Stimulated activated CD4-positive, alpha-beta T cell treated with anti-CD3 and anti-CD28 coated beads, Interleukin-1b, Interleukin-23, amount 100 ng/mL, for 4 hours (primary cell): ENCODE measurements at regions not wholly inside any gene's neighbourhood (a gene's known extent, or its start where the extent isn't known, plus 50 kb on each side); places are given as distances from the start of the nearest gene placed in this dataset.
"Not testable (repeated sequence)": the region's sequence is repeated elsewhere in the genome, so short reads cannot be mapped to it uniquely, and the experiment has no call there.

ENCODE experiments used
- DNase-seq, 2 donors: peaks; one replicate each; pipeline ENCODE4 v3.0.0-alpha.2; 2020; ENCODE audit warnings: low read depth in 2 of 2

DNA sequence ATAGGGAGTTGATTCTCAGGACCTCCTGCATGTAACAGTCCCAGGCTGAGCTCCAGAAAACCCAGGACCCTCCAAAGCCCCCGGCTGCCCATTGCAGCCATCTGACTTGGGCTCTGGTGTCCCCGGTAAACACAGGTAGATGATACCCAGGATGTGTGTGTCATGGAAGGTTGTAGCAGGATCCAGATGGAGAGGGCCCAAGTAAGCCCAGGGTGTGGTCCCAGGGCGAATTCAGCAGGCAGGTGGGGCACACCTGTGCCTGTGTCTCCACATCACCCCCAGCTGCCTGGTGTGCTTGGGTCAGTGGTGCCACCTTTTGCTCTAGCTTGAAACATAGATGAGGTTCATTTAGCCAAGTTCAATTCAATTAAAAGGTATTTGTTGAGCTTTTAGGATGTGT, 524.1 kb downstream of the GLRX3 start:
- no peak for DNase-seq

DNA sequence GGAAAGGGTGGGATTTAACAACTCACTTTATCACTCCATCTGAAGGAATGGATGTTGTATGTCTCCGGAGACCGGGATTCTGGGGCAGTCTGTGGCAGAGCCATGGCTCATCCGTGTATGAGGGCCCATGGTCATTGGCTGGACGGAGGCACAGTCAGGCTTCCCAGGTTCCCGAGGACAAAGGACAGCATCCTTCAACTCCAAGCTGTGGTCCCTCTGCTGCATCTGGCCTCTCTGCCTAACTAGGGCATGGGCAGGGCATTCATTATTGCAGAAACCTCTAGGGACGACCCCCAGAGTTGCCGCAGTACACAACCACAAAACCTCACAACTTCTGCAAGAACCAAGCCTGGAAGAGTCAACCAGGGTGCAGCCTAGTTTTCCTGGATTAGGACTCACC, 525.2 kb downstream of the GLRX3 start:
- DNase-seq, result no peak

DNA sequence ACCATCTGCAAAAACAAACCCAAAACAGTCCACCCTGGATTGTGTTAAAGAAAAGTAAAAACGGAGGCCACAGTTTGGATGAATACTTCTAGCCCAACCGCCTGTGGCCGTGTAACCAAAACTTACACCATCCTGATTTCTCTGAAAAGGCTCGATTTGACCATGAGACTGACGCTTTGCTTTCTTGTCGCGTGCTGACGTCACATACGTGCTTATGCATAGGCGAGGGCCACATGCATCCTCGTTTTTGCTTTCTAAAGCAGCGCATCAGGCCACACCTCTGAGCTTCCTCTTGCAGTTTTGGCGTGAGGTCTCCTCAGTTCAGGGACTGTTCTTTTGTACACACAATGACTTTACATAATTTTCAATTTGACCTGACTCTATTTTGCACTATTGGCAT, 526.6 kb downstream of the GLRX3 start:
- no peak for DNase-seq

DNA sequence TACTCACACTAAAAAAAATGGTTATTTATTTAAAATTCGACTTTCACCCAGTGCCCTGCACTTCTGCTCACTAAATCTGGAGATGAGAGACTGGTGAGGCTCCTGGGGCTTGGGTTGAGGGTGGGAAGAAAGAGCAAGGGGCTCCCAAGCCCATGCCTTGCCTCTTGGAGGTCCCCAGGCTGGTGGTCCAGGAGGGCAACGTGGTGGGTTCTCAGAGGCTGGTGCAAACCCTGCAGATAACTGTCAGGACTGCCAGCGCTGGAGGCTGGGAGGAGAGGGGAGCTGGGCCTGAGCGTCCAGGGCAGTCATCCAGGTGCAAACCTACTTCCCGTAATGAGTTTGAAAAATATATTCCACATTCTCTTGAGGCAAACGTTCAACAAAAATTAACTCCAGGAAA, 528.3 kb downstream of the GLRX3 start:
- no peak for DNase-seq

DNA sequence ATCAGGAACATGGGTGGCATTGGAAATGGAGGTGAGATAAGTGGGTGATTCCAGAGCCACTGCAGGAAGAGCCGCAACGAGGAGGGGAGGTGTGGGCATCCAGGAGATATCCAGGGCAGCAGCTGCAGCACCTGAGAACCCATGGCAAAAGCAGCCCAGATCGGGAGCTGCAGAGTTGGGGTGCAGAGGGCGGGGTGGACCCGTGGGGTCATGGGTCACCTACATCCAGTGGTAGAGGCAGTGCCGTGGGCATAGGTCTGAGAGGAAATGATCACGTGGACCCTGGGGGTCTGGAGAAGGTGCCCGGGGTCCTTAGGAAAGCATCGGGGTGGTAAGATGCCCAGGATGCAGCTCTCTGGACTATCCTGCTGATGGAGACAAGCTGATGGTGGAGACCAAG, 530.0 kb downstream of the GLRX3 start:
- no peak for DNase-seq

DNA sequence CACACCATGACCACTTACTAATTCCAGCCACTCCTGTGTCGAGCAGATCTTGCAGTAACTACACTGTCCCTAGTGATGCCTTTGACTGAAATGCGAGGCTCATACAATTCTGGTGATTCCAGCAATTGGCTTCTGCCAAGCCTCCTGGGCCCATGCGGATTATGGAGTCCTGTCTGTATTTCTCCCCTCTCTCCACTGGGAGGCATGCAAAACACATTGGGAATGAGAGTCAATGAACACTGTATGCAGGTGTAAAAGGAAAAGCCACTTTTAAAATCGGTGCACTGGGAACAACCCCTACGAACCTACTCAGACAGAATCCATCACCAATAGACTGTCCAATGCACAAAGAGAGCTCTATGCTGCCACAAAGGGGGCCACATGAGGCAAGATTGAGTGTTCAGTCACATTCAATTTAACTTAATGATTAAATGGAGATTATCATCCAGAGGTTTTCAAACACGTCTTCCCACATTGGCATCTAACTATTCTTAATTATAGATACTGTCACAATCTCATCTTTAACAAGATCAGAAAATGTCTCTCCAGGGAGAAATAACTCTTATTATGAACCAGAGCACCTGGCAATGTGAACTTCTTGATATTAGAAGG, 550.6 kb downstream of the GLRX3 start:
- DNase-seq, result no peak

DNA sequence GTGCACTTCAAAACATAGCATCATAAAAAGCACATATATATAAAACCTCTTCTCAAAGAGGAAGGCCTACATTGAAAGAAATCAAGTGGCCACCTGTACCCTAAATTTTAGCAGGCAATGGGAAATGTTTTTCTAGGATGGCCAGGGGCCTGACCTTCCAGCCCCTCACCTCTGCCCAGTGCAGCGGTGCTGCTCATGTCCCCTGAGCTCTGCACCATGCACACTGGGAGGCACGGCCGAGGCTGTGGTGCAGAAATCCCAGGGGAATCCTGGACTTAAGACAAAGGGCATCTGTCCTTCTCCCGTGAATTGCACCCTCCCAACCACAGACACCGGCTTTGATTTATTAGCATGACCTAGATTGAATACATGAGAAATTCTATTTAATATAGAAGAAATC, 551.4 kb downstream of the GLRX3 start:
- no peak for DNase-seq

DNA sequence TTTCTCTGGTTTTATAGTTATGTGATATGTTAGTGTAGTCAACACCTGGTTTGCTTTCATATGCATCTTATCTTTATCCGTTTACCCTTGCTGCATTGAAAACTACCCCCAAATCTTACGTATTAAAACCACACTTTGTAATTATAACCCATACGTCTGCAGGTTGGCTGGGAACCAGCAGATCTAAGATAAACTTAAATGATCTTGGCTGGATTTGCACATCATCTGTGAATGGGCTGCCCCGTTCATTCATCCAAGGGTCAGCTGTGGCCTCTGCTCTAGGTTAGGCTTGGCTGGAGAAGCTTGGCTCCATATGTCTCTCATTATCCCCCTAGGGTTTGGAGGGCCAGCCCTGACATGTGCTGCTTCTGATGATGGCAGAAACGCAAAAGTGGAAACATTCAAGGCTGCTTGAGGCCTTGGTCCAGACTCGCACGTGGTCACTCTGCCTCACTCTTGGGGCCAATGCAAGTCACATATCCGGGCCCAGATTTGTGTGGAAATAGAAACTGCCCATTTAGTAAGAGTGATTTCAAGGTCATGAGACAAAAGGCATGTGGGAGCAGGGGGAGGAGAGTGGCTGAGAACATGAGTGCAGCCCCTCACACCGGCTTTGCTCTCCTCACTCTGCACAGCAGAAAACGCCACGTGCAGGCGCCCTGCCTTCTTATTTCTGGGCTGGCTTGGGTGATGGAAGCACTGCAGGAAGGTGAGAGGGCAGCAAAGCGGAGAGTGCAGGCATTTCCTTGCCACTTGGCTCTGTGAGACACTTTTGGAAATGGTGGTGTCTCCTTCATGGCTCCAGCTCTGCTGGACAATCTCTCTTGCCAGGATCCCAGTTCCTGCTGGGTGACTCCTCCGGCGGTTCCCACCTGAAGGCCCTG, 553.8 kb downstream of the GLRX3 start:
- no peak for DNase-seq

DNA sequence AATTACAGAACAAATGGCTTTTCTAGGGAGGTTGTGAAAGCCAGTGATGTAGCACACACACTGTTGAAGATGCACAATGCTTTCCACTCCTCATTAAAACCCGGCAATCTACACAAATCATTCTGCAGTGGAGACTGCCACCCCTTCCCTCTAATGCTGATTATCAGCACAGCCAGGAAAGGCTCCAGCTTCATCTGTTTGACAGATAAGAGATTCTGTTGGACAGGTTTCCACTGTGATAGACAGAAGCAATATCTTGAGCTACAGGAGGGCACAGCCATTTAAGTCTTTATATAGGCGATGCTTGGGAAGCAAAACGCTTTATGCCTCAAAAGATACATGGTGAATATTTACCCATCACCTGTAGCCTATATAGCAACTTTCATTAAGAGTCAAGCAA, 555.6 kb downstream of the GLRX3 start:
- no peak for DNase-seq

DNA sequence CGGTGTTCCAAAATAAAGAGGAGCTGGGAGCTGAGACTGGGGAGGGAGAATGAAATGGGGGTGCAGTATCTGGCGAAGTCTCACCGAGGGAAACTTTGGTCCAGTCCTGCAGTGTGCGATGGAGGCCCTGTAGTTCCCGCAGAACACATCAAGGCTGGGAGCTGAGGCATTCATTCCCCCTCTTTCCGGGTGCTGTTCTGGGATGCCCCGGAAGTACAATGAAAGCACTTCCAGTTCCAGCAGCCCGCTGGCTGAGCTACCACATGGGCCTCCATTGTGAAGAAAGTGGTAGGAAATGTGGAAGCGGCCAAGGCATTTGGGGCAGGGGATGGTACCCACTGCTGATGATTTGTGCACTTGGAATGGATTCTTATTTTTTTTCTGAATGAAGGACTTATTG, 560.7 kb downstream of the GLRX3 start:
- DNase-seq, result no peak

DNA sequence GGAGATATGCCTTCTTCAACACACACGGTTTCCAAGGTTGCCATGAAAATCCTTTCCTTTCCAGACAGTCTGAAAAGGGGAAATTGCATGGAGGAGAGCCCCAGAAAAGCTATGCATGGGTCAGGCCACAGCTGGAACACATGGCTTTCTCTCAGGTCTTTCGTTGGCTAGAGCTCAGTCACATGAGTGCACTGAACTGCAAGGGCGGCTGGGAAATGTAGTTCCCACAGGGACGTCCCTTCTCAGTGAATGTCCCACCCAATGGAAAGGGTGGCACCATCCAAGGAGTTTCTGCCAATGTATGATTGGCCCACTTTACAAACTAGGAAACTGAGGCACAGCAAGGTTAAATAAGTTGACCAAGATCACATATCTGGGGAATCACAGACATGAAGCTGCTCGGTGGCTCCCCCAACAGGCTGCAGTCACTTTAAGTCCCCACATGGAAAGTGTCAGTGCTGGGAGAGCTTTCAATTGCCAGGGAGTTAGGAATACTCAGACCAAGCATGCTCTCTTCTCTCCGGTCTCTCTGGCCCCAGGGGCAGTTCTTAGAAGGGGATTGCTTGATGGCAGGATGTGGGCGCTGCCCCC, 571.3 kb downstream of the GLRX3 start:
- no peak for DNase-seq

DNA sequence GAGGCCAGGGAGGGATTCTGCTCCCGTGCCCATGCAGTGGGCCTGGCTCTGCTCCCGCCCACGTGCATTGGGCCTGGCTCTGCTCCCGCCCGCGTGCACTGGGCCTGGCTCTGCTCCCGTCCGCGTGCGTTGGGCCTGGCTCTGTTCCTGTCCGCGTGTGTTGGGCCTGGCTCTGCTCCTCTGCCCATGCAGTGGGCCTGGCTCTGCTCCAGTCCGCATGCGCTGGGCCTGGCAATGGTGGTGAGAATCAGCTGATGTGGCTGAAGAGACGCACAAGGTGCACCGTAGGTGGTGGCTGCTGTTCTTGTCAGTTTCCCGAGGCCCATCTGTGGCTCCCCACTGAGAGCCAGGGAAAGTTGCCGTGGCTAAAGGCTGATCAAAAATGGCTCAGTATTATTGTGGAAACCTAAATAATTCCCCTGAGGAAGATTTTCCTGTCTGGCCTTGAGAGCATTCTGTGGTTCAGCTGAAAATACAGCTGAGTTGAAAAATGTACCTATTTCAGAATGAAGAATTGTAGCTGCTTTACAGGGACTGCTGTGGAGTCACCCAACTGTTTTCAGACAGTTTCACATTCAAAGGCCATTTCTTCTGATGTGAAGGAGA, 572.4 kb downstream of the GLRX3 start:
- DNase-seq, result no peak

DNA sequence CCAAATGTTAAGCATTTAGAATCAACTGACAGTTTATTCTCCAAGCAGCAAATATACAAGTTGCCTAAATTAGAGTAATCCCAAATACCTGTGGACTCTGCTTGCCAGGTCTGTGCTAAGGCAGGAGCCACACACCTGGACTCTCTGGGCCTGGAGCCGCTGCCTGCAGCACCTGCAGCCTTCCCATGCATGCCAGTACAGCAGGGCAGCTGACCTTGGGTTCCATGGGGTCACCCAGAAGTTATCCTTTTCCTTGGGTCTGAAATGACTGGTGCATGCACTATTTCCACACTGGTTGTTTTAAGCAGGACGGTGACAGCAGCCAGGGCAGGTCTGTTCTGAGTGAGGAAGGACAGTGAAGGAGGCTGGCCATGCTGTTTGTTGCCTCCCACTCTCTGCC, 573.2 kb downstream of the GLRX3 start:
- no peak for DNase-seq

DNA sequence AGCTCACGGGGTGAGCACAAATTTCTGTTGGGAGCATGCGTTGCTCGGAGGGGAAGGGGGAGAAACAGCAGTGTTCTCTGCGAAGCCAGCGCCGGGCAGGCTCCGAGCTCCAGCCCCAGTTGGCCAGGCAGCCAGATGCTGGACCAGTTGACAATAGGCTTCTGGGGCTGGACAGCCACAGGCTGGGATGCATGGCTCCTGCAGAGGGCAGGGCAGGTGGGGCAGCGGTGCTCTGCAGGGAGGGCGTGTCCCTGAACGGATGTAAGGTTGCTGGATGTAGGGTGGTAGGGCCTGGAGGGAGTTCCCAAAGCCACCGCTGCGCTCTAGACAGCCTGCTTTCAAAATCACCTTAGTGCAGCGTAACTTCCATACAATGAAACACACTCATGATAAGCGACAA, 574.9 kb downstream of the GLRX3 start:
- DNase-seq, result no peak

DNA sequence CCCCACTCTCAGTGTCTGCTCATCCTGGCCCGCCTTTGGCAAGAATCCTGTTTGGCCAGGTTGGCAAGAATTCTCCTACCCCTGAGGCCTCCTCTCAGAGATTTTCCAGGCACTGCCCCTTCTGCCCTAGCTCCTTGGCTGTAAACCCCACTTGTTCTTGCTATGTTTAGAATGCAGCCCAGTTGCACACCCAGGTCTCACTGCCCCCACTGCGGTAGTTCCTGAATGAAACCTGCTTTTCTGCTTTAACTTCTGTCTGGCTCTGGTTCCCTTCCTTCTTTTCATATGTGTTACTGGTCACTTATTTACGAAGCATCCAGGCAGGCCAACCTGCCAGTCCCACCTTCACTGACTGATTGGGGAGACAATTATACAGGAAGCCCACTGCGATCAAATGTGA, 576.9 kb downstream of the GLRX3 start:
- DNase-seq, result no peak

DNA sequence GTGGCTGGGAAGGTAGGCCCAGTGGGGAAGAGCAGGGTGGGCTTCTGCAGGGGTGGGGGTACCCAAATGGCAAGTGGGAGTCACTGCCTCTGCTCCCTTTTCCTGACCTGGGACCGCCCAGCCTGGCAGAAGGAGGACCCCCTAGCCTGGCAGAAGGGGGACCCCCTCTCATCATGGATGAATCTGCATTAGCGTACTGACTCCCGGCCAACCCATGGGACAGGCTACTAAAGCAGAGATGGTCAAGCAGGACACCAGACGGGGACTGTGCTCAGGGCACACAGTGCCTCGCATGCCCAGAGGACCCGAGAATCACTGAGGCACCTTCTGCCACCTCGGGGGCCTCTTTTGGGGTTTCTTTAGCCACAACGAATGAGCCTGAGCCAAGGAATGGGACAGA, 577.5 kb downstream of the GLRX3 start:
- no peak for DNase-seq

DNA sequence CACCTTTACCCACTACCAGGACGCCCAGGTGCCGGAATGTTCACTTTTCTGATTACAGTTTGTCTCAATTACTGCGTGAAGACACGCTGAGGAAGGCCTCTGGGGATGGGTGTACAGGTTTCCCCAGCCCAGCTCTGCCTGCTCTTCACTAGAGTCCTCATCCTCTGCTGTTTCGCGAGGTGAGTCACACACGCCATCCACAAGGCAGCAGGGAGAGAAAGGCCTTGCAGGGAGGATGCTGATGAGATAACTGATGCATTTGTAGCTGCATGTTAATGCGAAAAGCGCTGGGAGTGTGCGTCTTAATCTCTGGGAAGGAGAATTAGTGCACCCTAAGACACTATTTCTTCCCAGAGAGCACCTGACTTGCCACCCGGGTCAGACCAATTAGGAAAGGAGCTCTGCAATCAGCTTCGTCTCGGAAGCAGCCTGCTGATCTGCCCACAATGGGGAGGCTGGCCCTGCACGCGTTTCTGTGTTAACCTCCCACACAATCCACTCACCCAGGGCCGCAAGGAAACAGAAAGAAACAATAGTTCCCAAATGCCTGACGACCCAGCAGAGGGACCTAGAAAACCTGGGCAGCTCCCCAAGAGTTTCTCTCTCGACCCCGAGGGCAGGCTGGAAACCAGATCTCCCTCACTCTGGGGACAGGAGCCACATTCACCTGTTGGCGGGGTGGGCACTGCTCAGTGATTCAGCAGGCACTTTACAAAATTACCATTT, 578.7 kb downstream of the GLRX3 start:
- no peak for DNase-seq

DNA sequence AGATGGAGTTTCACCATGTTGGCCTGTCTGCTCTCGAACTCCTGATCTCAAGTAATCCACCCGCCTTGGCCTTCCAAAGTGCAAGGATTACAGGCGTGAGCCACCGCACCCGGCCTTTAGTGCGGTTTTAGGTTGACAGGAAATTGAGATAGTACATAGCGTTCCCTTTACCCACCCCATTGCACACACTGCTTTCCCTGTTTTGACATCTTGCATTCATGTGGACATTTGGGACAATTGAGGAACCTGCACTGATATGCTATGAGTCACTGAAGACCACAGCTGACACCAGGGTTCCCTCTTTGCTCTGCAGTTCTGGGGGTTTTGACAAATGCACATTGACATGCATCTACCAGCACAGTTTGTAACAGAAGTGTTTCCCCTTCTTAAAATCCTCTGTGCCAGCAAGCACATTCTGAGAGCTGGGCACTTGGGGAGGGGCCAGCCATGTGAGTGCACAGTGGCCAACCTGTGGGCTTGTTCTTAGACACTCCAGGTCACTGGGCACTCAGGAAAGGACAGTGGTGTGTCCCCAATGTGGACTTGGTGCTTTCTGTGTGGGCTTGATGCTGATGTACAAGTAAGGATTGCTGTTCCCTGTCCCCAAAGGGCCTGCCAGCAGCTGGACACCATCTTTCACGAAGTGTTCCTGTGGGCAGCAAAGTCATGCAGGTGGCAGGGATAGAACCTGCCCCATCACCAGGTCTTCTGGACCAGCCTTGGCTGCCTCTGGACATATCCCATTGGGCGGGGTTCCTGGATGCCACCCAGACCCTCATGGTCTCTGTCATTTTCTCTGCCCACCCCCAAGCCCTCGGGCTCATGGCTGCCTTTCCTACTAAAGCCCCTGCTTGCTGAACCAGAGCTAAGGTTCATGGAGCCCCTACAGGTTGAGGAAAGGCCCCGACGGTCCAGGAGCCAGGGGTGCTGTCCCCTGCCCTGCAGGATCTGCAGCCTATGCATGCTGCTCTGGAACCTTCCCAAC, 579.8 kb downstream of the GLRX3 start:
- DNase-seq, result no peak

DNA sequence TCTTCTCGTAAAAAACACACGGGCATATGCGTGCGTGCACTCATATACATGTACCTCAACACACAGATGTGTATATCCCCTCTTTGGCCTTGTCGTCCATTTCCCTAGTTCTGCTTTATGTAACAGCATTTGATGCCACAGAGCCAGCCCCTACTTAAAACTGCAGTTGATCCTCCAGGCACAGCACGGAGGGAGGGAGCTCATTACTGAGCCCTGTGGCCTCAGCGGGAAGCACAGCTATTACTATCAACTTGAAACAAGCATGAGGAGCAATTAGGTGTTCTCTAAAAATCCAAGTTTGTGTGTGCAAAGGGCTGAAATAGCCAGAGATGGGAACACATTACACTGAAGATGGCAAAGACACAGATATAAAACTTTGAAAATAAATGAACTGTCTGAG, 580.9 kb downstream of the GLRX3 start:
- no peak for DNase-seq

DNA sequence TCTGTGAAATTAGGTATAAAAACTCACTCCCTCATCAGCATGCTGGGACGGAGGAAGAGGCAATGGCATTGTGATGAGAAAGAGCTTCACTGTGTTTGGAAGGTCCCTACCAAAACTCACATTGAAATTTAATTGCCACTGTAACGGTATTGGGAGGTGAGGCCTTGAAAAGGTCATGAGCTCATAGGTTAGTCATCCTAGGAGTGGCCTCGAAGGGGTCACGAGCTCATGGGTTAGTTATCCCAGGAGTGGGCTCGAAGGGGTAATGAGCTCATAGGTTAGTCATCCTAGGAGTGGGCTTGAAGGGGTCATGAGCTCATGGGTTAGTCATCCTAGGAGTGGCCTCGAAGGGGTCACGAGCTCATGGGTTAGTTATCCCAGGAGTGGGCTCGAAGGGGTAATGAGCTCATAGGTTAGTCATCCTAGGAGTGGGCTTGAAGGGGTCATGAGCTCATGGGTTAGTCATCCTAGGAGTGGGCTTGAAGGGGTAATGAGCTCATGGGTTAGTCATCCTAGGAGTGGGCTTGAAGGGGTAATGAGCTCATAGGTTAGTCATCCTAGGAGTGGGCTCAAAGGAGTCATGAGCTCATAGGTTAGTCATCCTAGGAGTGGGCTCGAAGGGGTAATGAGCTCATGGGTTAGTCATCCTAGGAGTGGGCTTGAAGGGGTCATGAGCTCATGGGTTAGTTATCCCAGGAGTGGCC, 582.7 kb downstream of the GLRX3 start:
- DNase-seq, result not testable (repeated sequence)
